AG04449 (cell line): ENCODE measurements at regions not wholly inside any gene's neighbourhood (a gene's known extent, or its start where the extent isn't known, plus 50 kb on each side); places are given as distances from the start of the nearest gene placed in this dataset.

Experiments used
- CTCF ChIA-PET: fragments of 350-600 bp; formaldehyde crosslinking; extraction: SDS; loops from one replicate; lab custom pipeline; 2021; ENCODE audit warnings: antibody characterized with exemption; lab: Yijun Ruan, JAX
- POLR2A ChIA-PET: fragments of 400-600, 350-600 bp; formaldehyde crosslinking; extraction: SDS; loops from one replicate; lab custom pipeline; 2020; ENCODE audit warnings: antibody characterized with exemption, inconsistent platforms; lab: Yijun Ruan, JAX
- DNase-seq: peaks from one replicate; pipeline ENCODE4 v3.0.0-alpha.2; 2010; ENCODE audit warnings: low read depth, low spot score
- H3K4me3 ChIP-seq: 2 replicates; pipeline ENCODE4 v1.5.1; 2011; ENCODE audit warnings: low read depth, mild to moderate bottlenecking, control low read depth, low read length
- TF ChIP-seq, protein P1 (sequence below): IDR thresholded peaks from one replicate; pipeline ENCODE4 v1.5.1; 2011; ENCODE audit warnings: mild to moderate bottlenecking, moderate library complexity, low read length, control low read depth, inconsistent platforms; ENCODE audit not compliant: insufficient read depth; ENCODE audit errors: missing control alignments

DNA sequence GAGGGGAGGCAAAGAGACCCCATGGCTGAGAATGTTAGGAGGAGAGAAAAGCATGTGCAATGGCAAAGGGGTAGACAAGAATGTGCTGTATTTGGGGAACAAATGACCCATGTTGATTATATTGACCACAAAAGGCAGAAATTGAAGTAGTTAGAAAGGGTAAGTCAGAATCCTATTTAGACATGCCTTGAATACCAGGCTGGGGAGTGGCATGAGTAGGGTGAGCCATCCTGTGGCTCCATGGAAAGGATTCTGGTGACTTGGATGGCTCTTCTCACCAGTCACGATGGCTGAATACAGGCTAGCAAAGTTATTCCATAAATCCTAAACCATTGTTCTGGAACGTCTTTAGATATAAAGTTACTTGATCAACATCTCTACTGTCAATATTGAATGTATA is 73.4 kb upstream of the MEF2C start:
- TF ChIP-seq, protein P1, sequence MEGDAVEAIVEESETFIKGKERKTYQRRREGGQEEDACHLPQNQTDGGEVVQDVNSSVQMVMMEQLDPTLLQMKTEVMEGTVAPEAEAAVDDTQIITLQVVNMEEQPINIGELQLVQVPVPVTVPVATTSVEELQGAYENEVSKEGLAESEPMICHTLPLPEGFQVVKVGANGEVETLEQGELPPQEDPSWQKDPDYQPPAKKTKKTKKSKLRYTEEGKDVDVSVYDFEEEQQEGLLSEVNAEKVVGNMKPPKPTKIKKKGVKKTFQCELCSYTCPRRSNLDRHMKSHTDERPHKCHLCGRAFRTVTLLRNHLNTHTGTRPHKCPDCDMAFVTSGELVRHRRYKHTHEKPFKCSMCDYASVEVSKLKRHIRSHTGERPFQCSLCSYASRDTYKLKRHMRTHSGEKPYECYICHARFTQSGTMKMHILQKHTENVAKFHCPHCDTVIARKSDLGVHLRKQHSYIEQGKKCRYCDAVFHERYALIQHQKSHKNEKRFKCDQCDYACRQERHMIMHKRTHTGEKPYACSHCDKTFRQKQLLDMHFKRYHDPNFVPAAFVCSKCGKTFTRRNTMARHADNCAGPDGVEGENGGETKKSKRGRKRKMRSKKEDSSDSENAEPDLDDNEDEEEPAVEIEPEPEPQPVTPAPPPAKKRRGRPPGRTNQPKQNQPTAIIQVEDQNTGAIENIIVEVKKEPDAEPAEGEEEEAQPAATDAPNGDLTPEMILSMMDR, result no peak
- ChIA-PET POLR2A (no interaction called here), CTCF (no interaction called here)
- no peak overlapping the region for H3K4me3 ChIP-seq
- no peak for DNase-seq

DNA sequence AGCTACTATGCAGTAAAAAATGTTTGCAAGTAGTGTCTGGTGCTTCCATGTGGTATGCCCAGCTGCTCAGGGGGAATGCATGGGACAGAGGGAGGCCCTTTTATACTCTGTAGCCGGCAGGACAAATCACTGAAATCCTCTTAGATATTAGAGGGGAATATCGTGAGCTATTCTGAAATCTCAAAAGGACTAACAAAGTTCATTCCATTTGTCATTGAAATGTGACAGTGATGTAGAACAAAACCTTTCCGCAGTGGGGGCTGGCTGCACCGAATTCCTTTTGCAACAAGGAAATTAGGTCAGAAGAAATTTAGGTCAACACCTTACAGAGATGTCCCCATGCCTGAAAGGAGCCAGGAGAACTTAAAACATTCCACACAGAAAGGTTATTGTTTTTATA is 72.4 kb upstream of the MEF2C start:
- CTCF ChIA-PET, result interaction anchor here (1.7 kb wide), 1 partner anchor 226 kb away, joined by 4 read pairs; no protein-coding TSS in a partner anchor
- POLR2A ChIA-PET, result no interaction called here
- no peak overlapping the region for H3K4me3 ChIP-seq
- TF ChIP-seq, protein P1, result no peak
- DNase-seq, result no peak

DNA sequence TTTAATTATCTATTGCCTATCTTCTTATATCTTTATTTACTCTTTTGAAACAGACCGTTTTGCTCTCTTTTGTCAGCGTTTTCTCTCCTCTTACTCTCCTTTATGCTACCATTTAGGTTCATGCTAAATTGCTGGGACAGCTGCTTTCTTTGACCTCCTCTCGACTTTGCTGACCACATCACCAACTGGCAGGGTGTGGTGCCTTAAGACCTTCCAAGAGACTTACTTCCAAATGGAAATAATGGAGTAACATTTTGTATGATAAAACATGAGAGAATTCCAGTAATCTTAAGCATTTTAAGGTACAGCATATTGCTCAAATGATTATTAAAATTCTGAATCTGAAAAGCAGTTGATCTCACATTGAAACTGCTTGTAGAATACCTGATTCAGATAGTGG is 71.5 kb upstream of the MEF2C start:
- H3K4me3 ChIP-seq, result no peak overlapping the region
- ChIA-PET POLR2A (no interaction called here), CTCF (interaction anchor here (1.7 kb wide), 1 partner anchor 225 kb away, joined by 4 read pairs; no protein-coding TSS in a partner anchor)
- no peak for DNase-seq
- TF ChIP-seq, protein P1, result no peak

DNA sequence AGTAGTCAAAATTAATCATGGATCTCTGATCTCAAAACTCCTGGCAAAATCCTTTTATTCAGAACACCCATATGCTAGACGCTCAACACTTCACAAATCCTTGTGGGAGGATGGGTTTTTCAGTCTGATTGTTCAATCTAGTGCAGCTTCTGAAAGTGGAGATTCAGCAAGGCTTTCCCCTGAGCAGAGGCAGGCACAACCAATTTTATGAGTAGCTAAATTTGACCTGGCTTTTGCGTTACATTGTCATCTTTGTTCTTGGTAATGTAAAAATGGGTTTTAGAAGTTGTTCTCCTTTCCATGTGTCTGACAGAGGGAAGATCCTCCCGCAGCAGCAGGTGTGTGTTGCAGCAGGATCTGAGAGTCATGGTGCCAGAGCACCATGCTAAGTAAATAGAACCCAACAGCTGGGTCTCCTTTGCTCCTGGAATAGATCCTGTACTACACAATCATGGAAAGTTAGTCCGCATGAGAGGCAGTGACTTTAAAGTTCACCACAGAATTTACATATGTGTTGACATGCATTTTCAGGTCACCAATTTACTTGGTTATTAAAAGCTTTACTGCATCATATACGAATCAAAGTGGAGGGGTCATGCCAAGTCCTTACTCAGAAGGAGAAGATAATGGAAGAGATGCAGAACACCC is 70.1 kb upstream of the MEF2C start:
- no peak overlapping the region for H3K4me3 ChIP-seq
- TF ChIP-seq, protein P1, result no peak
- CTCF ChIA-PET, result no interaction called here
- POLR2A ChIA-PET, result no interaction called here
- no peak for DNase-seq

DNA sequence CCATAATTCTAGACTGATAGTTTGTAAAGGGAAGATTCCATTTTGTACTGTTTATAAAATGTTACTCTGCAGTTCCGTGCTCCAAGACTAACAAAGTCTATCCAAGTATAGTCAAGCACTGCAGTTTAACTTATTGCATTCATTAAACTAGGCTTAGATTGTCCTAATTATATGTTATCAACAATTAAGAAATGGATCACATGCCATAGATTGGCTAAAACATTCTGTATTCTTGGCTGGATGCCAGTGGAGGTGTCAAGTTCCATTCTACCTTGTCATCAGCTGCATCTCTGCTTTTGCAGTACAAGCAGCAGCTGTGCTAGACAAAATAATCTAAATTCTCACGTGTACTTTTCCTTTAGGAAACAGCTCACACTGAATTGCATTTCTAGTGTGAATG is 69.4 kb upstream of the MEF2C start:
- ChIA-PET CTCF (no interaction called here), POLR2A (no interaction called here)
- H3K4me3 ChIP-seq, result no peak overlapping the region
- no peak for DNase-seq
- TF ChIP-seq, protein P1, result no peak

DNA sequence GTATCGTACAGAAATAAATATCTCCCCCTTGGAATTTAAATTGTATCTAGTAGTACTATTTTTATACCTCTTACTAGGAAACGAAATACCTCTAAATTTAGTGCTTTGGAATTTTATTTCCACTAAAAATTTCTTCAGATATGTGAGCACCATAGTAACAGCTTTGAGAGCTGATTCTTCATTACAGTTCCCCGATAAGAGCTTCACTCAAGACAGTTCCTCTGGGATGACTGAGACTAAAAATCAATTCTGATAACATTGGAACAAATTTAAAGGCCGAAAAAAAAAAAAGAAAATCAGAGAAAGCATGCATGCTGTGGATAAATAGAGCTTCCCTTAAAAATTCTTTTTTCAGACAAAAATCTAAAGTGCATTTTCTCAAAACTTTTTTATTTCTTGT is 68.5 kb upstream of the MEF2C start:
- TF ChIP-seq, protein P1, result no peak
- POLR2A ChIA-PET, result no interaction called here
- no peak for DNase-seq
- CTCF ChIA-PET, result no interaction called here
- H3K4me3 ChIP-seq, result no peak overlapping the region
